Lung (tissue), 11 donors: ENCODE measurements at regions not wholly inside any gene's neighbourhood (a gene's known extent, or its start where the extent isn't known, plus 50 kb on each side); places are given as distances from the start of the nearest gene placed in this dataset.
"Not testable (repeated sequence)": the region's sequence is repeated elsewhere in the genome, so short reads cannot be mapped to it uniquely, and the experiment has no call there.

Experiments used
- ATAC-seq: fragments of 200-7000 bp; cut with Tn5 transposase; one replicate; pipeline ENCODE4 v1.9.1; 2020; ENCODE audit warnings: moderate number of reproducible peaks; ENCODE audit not compliant: insufficient read depth, low FRiP score
- DNase-seq, 3 donors: peaks; one replicate each; pipeline ENCODE4 v3.0.0-alpha.2; 2013 to 2017
- H3K27ac ChIP-seq, 2 donors: one replicate each; pipeline ENCODE4 v1.5.1; 2013; ENCODE audit warnings: mild to moderate bottlenecking in 2 of 2, moderate library complexity in 2 of 2, control low read depth in 1 of 2, inconsistent platforms in 1 of 2, low read depth in 1 of 2, low read length in 1 of 2
- H3K27me3 ChIP-seq, 3 donors: one replicate each; pipeline ENCODE4 v1.5.1; 2013; ENCODE audit warnings: low read length in 2 of 3; ENCODE audit not compliant: control insufficient read depth in 3 of 3, insufficient read depth in 3 of 3
- H3K36me3 ChIP-seq, 4 donors: one replicate each; pipeline ENCODE4 v1.5.1; 2013; ENCODE audit warnings: low read length in 4 of 4, mild to moderate bottlenecking in 1 of 4, moderate library complexity in 1 of 4; ENCODE audit not compliant: control insufficient read depth in 4 of 4, insufficient read depth in 4 of 4
- H3K4me1 ChIP-seq, 5 donors: one replicate each; pipeline ENCODE4 v1.5.1; 2013; ENCODE audit warnings: low read length in 5 of 5, mild to moderate bottlenecking in 2 of 5, moderate library complexity in 1 of 5; ENCODE audit not compliant: control insufficient read depth in 5 of 5, insufficient read depth in 5 of 5
- H3K4me3 ChIP-seq: one replicate; pipeline ENCODE4 v1.5.1; 2013; ENCODE audit warnings: mild to moderate bottlenecking, control low read depth, moderate library complexity
- H3K9ac ChIP-seq, 2 donors: one replicate each; pipeline ENCODE4 v1.5.1; 2013; ENCODE audit warnings: low read length in 2 of 2, control low read depth in 1 of 2; ENCODE audit not compliant: insufficient read depth in 1 of 2
- H3K9me3 ChIP-seq, 4 donors: one replicate each; pipeline ENCODE4 v1.5.1; 2013; ENCODE audit warnings: low read length in 3 of 4, mild to moderate bottlenecking in 1 of 4, moderate library complexity in 1 of 4; ENCODE audit not compliant: control insufficient read depth in 4 of 4, insufficient read depth in 3 of 4
- CTCF ChIP-seq: IDR thresholded peaks from 2 replicates; pipeline ENCODE4 v1.5.1; 2012; ENCODE audit warnings: mild to moderate bottlenecking; ENCODE audit errors: control extremely low read depth, extremely low read depth
- WGBS, 2 donors: extraction: QIAGEN DNeasy Blood & Tissue Kit; methylation state at CpG; one replicate each; pipeline ENCODE4 v1.1.7; 2013; 5-methylcytosine and 5-hydroxymethylcytosine counted together
- donor health status: control.
- donor health status: control.
- donor health status: Bipolar disorder and iron deficiency.
- donor health status: healthy.
- donor health status: DM: yes; HTN: yes; CAD: no.

GRCh38 chr5:50501491-50502228, 60.6 kb upstream of the EMB start:
- H3K36me3 ChIP-seq, result no peaks in the 10 kb centered on the region
- DNase-seq, result peak in 1 of 3 donors; percentile 8
- no peaks in the 10 kb centered on the region for H3K4me1 ChIP-seq
- no peaks in the 10 kb centered on the region for H3K27me3 ChIP-seq
- 13 to 33% methylated on average over 2 of the region's 2 CpGs for WGBS, 2 donors
- no peak overlapping the region for H3K27ac ChIP-seq
- H3K9ac ChIP-seq, result no peak overlapping the region
- peak; percentile 53 for ATAC-seq
- TF ChIP-seq CTCF, result no peak
- no peak overlapping the region for H3K4me3 ChIP-seq
- H3K9me3 ChIP-seq, result no peaks in the 10 kb centered on the region

GRCh38 chr5:50513028-50513457, 72.0 kb upstream of the EMB start:
- not testable (repeated sequence) for H3K9ac ChIP-seq, DNase-seq, H3K4me1 ChIP-seq, H3K36me3 ChIP-seq, H3K27ac ChIP-seq, ATAC-seq, H3K4me3 ChIP-seq, H3K9me3 ChIP-seq, H3K27me3 ChIP-seq

GRCh38 chr5:50521060-50521459, 80.0 kb upstream of the EMB start:
- not testable (repeated sequence) for DNase-seq, ATAC-seq, H3K36me3 ChIP-seq

GRCh38 chr5:50527514-50528060, 86.5 kb upstream of the EMB start:
- H3K9me3 ChIP-seq, ATAC-seq, H3K9ac ChIP-seq, H3K4me3 ChIP-seq, H3K4me1 ChIP-seq, H3K27me3 ChIP-seq, H3K27ac ChIP-seq, H3K36me3 ChIP-seq, DNase-seq: not testable (repeated sequence)
- WGBS, 2 donors, result 66 to 88% methylated on average over 3 of the region's 3 CpGs

More at GRCh38 chr5:50521060-50521459, 80.0 kb upstream of the EMB start:
- H3K9ac ChIP-seq, H3K27ac ChIP-seq, H3K27me3 ChIP-seq, H3K9me3 ChIP-seq, H3K4me3 ChIP-seq, H3K4me1 ChIP-seq: not testable (repeated sequence)

- ATAC-seq, result no peak
- DNase-seq, result no peak
Observed at GRCh38 chr5:50535393-50535792, 94.3 kb upstream of the EMB start.

GRCh38 chr5:50537534-50537933, 96.4 kb upstream of the EMB start:
- 55 to 89% methylated on average over 1 of the region's 1 CpG for whole genome bisulfite sequencing, 2 donors
- H3K27ac ChIP-seq, result not testable (repeated sequence)

More at GRCh38 chr5:50535393-50535792, 94.3 kb upstream of the EMB start:
- no peak for TF ChIP-seq CTCF
- Histone ChIP-seq H3K4me3 (no peak overlapping the region), H3K27ac (no peak overlapping the region), H3K9me3 (peaks cover 0 to 2% (median 0%) of the 10 kb centered on the region in 4 donors), H3K27me3 (no peaks in the 10 kb centered on the region), H3K4me1 (no peaks in the 10 kb centered on the region), H3K9ac (no peak overlapping the region), H3K36me3 (no peaks in the 10 kb centered on the region)
- 74 to 84% methylated on average over 6 of the region's 6 CpGs for WGBS, 2 donors

More at GRCh38 chr5:50537534-50537933, 96.4 kb upstream of the EMB start:
- H3K36me3 ChIP-seq, H3K4me1 ChIP-seq, H3K27me3 ChIP-seq, H3K9me3 ChIP-seq, H3K9ac ChIP-seq, DNase-seq, H3K4me3 ChIP-seq, ATAC-seq: not testable (repeated sequence)
